Progenitor cell of endocrine pancreas (in vitro differentiated cells): ENCODE measurements at regions not wholly inside any gene's neighbourhood (a gene's known extent, or its start where the extent isn't known, plus 50 kb on each side); places are given as distances from the start of the nearest gene placed in this dataset.

ENCODE experiments used
- DNase-seq: peaks from one replicate; pipeline ENCODE4 v3.0.0; 2021; ENCODE audit warnings: low spot score; ENCODE audit not compliant: unreplicated experiment
- H3K27ac Mint-ChIP-seq: 2 replicates; pipeline ENCODE4 v1.8.0; 2021; ENCODE audit warnings: mild to moderate bottlenecking, moderate library complexity, mixed read lengths
- H3K27me3 Mint-ChIP-seq: 2 replicates; pipeline ENCODE4 v1.8.0; 2021; ENCODE audit warnings: mixed read lengths
- H3K36me3 Mint-ChIP-seq: 2 replicates; pipeline ENCODE4 v1.8.0; 2022; ENCODE audit warnings: mixed read lengths; ENCODE audit not compliant: insufficient read depth
- H3K4me1 Mint-ChIP-seq: 2 replicates; pipeline ENCODE4 v1.8.0; 2021; ENCODE audit warnings: low read depth, mixed read lengths
- H3K4me3 Mint-ChIP-seq: 2 replicates; pipeline ENCODE4 v1.8.0; 2021; ENCODE audit warnings: low read depth, mild to moderate bottlenecking, moderate library complexity, mixed read lengths
- H3K9me3 Mint-ChIP-seq: 2 replicates; pipeline ENCODE4 v1.8.0; 2021; ENCODE audit warnings: low read depth, mixed read lengths
- CTCF ChIP-seq: fragments of 200-600 bp; sonication (generic); IDR thresholded peaks from one replicate; pipeline ENCODE4 v1.5.0; 2021; ENCODE audit warnings: antibody characterized with exemption, mild to moderate bottlenecking; ENCODE audit not compliant: unreplicated experiment

DNA sequence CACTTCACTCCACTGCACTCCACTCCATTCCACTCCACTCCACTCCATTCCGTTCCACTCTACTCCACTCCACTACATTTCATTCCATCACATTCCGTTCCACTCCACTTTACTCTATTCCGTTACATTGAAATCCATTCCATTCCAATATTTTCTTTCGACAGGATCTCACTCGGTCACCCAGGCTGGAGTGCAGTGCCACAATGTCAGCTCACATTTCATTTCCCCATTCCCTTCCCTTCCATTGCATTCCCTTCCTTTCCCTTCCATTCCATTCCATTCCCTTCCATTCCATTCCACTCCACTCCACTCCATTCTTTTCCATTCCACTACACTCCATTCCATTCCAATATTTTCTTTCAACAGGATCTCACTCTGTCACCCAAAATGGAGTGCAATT, 1407.6 kb upstream of the USP9Y start:
- no peak overlapping the region for H3K4me3 Mint-ChIP-seq
- DNase-seq: no peak
- no peak for TF ChIP-seq CTCF
- H3K36me3 Mint-ChIP-seq: no peaks in the 10 kb centered on the region
- peaks cover 4% of the 10 kb centered on the region for H3K9me3 Mint-ChIP-seq
- H3K4me1 Mint-ChIP-seq: no peaks in the 10 kb centered on the region
- H3K27me3 Mint-ChIP-seq: no peaks in the 10 kb centered on the region
- no peak overlapping the region for H3K27ac Mint-ChIP-seq

DNA sequence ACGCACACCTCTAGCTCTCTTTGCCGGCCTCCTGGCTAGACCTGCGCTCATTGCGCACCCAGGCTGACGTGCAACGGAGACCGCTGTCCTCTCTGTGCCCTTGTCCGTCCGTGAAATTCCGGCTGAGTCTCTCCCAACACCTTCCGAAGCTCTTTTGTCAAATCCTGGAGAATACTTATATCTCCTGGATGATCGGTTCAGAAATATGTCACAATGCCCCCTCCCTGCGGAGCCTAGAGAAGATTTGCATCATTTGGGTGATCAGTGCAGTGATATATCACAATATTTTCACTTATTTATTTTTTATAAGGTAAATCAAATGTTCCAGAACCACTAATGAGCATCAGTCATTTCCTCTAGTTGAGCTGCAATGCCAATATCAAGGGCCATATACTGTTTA, 1366.9 kb upstream of the USP9Y start:
- DNase-seq: peak; percentile 10
- Mint-ChIP-seq H3K27ac (no peak overlapping the region), H3K36me3 (no peaks in the 10 kb centered on the region), H3K27me3 (no peaks in the 10 kb centered on the region), H3K4me1 (no peaks in the 10 kb centered on the region), H3K4me3 (no peak overlapping the region), H3K9me3 (no peaks in the 10 kb centered on the region)
- no peak for TF ChIP-seq CTCF
